ENCODE measurements at regions not wholly inside any gene's neighbourhood (a gene's known extent, or its start where the extent isn't known, plus 50 kb on each side); places are given as distances from the start of the nearest gene placed in this dataset.

DNA sequence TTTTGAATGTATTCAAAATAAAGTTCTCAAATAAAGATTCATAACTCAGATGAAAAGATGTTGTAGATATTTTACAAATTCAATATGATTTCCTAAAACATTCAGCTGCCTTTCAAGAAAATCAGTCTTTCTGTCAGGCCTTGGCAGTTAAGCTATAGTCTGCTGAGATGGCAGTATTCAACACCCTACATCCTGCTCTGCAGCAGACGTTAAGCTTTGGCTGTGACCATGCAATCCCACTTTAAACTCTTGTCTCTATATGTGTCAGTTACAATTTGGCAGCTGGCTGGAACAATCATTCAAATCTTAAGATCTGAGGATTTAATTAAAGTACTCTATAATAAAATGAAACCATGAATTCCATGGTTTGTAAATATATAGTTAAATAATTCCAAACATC, 567.3 kb upstream of the ZNF804A start:
- Histone ChIP-seq H3K4me2 (ENCODE audit: control insufficient read depth, extremely low read depth, insufficient read depth, low read depth, low read length) (no peak overlapping the region), H3K27me3 (ENCODE audit: control insufficient read depth, extremely low read depth, insufficient read depth, low read length) (no peaks in the 10 kb centered on the region), H3K36me3 (ENCODE audit: control insufficient read depth in 2 of 2, extremely low read depth in 1 of 2, insufficient read depth in 2 of 2, low read length in 2 of 2) (no peaks in the 10 kb centered on the region), H3K9me1 (ENCODE audit: control insufficient read depth, extremely low read depth, insufficient read depth, low read length) (no peaks in the 10 kb centered on the region), H3K9ac (ENCODE audit: control insufficient read depth, extremely low read depth, insufficient read depth, low read length) (no peak overlapping the region), H3K4me1 (ENCODE audit: control insufficient read depth, extremely low read depth, insufficient read depth, low read length) (no peaks in the 10 kb centered on the region), H3K27ac (ENCODE audit: control insufficient read depth, insufficient read depth, low read length) (no peak overlapping the region), H3K4me3 (ENCODE audit: control insufficient read depth in 2 of 3, extremely low read depth in 1 of 3, insufficient read depth in 2 of 3, low read depth in 1 of 3, low read length in 3 of 3) (no peak overlapping the region), H3K79me2 (ENCODE audit: control insufficient read depth, insufficient read depth, low read length) (no peaks in the 10 kb centered on the region), H3K9me3 (ENCODE audit: control insufficient read depth, low read depth, low read length) (no peaks in the 10 kb centered on the region), H2AFZ (ENCODE audit: control insufficient read depth, low read length) (no peak overlapping the region), H4K20me1 (ENCODE audit: control insufficient read depth, extremely low read depth, insufficient read depth, low read length) (no peaks in the 10 kb centered on the region)
- TF ChIP-seq, protein P1, sequence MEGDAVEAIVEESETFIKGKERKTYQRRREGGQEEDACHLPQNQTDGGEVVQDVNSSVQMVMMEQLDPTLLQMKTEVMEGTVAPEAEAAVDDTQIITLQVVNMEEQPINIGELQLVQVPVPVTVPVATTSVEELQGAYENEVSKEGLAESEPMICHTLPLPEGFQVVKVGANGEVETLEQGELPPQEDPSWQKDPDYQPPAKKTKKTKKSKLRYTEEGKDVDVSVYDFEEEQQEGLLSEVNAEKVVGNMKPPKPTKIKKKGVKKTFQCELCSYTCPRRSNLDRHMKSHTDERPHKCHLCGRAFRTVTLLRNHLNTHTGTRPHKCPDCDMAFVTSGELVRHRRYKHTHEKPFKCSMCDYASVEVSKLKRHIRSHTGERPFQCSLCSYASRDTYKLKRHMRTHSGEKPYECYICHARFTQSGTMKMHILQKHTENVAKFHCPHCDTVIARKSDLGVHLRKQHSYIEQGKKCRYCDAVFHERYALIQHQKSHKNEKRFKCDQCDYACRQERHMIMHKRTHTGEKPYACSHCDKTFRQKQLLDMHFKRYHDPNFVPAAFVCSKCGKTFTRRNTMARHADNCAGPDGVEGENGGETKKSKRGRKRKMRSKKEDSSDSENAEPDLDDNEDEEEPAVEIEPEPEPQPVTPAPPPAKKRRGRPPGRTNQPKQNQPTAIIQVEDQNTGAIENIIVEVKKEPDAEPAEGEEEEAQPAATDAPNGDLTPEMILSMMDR (optimal IDR thresholded peaks at IDR 0.05 in 1 of 3, IDR thresholded peaks at IDR 0.05 in 1 of 3, conservative IDR thresholded peaks at IDR 0.05 in 1 of 3; ENCODE audit: extremely low read depth in 1 of 3, insufficient read depth in 2 of 3, low read length in 3 of 3), result no peak
- no peak for TF ChIP-seq EZH2 (IDR thresholded peaks at IDR 0.05; ENCODE audit: low read length)
- FAIRE-seq (no peak), DNase-seq (ENCODE audit: low read depth, low spot score) (no peak)
- dilution Hi-C loops (cut with MboI; ENCODE audit: extremely low pct_ligation_motif_present, low sequenced_read_pairs), result no loop called here

DNA sequence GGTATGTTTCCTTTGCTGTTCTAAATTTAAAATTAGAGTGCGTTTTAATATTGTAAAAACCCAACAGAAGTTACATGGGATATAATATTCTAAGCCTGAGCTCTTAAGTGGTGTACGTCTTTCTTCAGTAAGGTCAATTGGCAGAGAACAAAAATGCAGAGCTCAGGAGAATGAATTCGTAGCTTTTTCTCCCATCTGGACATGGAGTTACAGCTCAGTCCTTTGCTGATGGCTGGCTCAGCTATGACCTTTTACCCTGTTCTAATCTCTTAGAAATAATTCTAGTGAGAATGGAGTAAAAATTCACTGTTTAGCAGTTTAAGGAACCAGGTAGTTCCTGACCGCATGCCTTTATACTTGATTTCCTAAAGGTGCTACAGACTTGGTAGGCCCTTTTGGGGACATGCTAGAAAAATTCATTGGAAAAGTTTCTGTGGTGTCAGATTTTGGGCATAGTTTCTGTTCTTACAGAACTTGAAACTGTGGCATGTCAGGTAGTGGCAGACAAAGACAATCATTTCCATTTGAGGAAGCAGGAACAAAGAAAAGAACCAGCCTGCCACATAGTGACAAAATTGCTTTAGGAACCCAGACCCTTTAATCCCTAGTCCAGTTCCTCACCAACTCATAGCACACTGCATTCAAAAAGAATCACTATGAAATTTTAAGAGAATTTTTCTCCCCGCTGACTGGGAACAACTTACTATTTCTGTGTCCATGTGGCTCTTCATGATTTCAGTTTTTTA, 566.8 kb upstream of the ZNF804A start:
- Histone ChIP-seq H3K79me2 (ENCODE audit: control insufficient read depth, insufficient read depth, low read length) (no peaks in the 10 kb centered on the region), H3K9me1 (ENCODE audit: control insufficient read depth, extremely low read depth, insufficient read depth, low read length) (no peaks in the 10 kb centered on the region), H4K20me1 (ENCODE audit: control insufficient read depth, extremely low read depth, insufficient read depth, low read length) (no peaks in the 10 kb centered on the region), H3K4me3 (ENCODE audit: control insufficient read depth in 2 of 3, extremely low read depth in 1 of 3, insufficient read depth in 2 of 3, low read depth in 1 of 3, low read length in 3 of 3) (no peak overlapping the region), H3K4me2 (ENCODE audit: control insufficient read depth, extremely low read depth, insufficient read depth, low read depth, low read length) (no peak overlapping the region), H3K27me3 (ENCODE audit: control insufficient read depth, extremely low read depth, insufficient read depth, low read length) (no peaks in the 10 kb centered on the region), H3K27ac (ENCODE audit: control insufficient read depth, insufficient read depth, low read length) (no peak overlapping the region), H3K4me1 (ENCODE audit: control insufficient read depth, extremely low read depth, insufficient read depth, low read length) (no peaks in the 10 kb centered on the region), H3K9me3 (ENCODE audit: control insufficient read depth, low read depth, low read length) (no peaks in the 10 kb centered on the region), H3K36me3 (ENCODE audit: control insufficient read depth in 2 of 2, extremely low read depth in 1 of 2, insufficient read depth in 2 of 2, low read length in 2 of 2) (no peaks in the 10 kb centered on the region), H2AFZ (ENCODE audit: control insufficient read depth, low read length) (no peak overlapping the region), H3K9ac (ENCODE audit: control insufficient read depth, extremely low read depth, insufficient read depth, low read length) (no peak overlapping the region)
- DNase-seq (ENCODE audit: low read depth, low spot score), result no peak
- dilution Hi-C loops (cut with MboI; ENCODE audit: extremely low pct_ligation_motif_present, low sequenced_read_pairs), result no loop called here
- TF ChIP-seq, protein P1 (optimal IDR thresholded peaks at IDR 0.05 in 1 of 3, IDR thresholded peaks at IDR 0.05 in 1 of 3, conservative IDR thresholded peaks at IDR 0.05 in 1 of 3; ENCODE audit: extremely low read depth in 1 of 3, insufficient read depth in 2 of 3, low read length in 3 of 3), result no peak
- TF ChIP-seq EZH2 (IDR thresholded peaks at IDR 0.05; ENCODE audit: low read length), result no peak
- no peak for FAIRE-seq

Measured in keratinocyte (primary cell).